ENCODE measurements at regions not wholly inside any gene's neighbourhood (a gene's known extent, or its start where the extent isn't known, plus 50 kb on each side); places are given as distances from the start of the nearest gene placed in this dataset.
"Not testable (repeated sequence)": the region's sequence is repeated elsewhere in the genome, so short reads cannot be mapped to it uniquely, and the experiment has no call there.

GRCh38 chr13:109427148-109427547, 359.2 kb downstream of the IRS2 start:
- no peak for DNase-seq

- DNase-seq, result no peak
Measured at GRCh38 chr13:109426690-109426990, 359.7 kb downstream of the IRS2 start.

GRCh38 chr13:109425821-109426689, 360.3 kb downstream of the IRS2 start:
- DNase-seq, result no peak

GRCh38 chr13:109422161-109422560, 364.2 kb downstream of the IRS2 start:
- DNase-seq, result no peak

GRCh38 chr13:109419896-109420295, 366.5 kb downstream of the IRS2 start:
- no peak for DNase-seq

GRCh38 chr13:109418111-109418510, 368.3 kb downstream of the IRS2 start:
- no peak for DNase-seq

- no peak for DNase-seq
Measured at GRCh38 chr13:109416001-109416400, 370.4 kb downstream of the IRS2 start.

GRCh38 chr13:109415057-109415456, 371.3 kb downstream of the IRS2 start:
- DNase-seq, result no peak

GRCh38 chr13:109412283-109412901, 374.0 kb downstream of the IRS2 start:
- DNase-seq, result peak; percentile 73 to 91

- DNase-seq, result no peak
Measured at GRCh38 chr13:109410868-109411267, 375.5 kb downstream of the IRS2 start.

- DNase-seq, result no peak
Measured at GRCh38 chr13:109408591-109409382, 377.6 kb downstream of the IRS2 start.

- no peak for DNase-seq
Measured at GRCh38 chr13:109406376-109406992, 379.9 kb downstream of the IRS2 start.

GRCh38 chr13:109403012-109403421, 383.4 kb downstream of the IRS2 start:
- DNase-seq, result no peak

GRCh38 chr13:109401891-109402290, 384.5 kb downstream of the IRS2 start:
- no peak for DNase-seq

- no peak for DNase-seq
Measured at GRCh38 chr13:109401307-109401706, 385.1 kb downstream of the IRS2 start.

GRCh38 chr13:109400624-109401257, 385.6 kb downstream of the IRS2 start:
- no peak for DNase-seq

- DNase-seq, result no peak
Measured at GRCh38 chr13:109400209-109400608, 386.2 kb downstream of the IRS2 start.

GRCh38 chr13:109398071-109398470, 388.3 kb downstream of the IRS2 start:
- DNase-seq, result not testable (repeated sequence)

GRCh38 chr13:109397285-109397684, 389.1 kb downstream of the IRS2 start:
- DNase-seq, result no peak

GRCh38 chr13:109396266-109396665, 390.1 kb downstream of the IRS2 start:
- no peak for DNase-seq

GRCh38 chr13:109395014-109395413, 391.4 kb downstream of the IRS2 start:
- DNase-seq, result no peak

- DNase-seq, result no peak
Measured at GRCh38 chr13:109394311-109394988, 391.9 kb downstream of the IRS2 start.
